ENCODE measurements at regions not wholly inside any gene's neighbourhood (a gene's known extent, or its start where the extent isn't known, plus 50 kb on each side); places are given as distances from the start of the nearest gene placed in this dataset.

GRCh38 chr2:121873864-121874263 lies 118.4 kb downstream of the TSN start:
- Histone ChIP-seq H3K36me3 (ENCODE audit: control insufficient read depth, insufficient read depth, low read length) (no peaks in the 10 kb centered on the region), H3K27ac (ENCODE audit: extremely low read depth, low read depth, low read length) (no peak overlapping the region), H3K9me3 (replicated peaks; ENCODE audit: control insufficient read depth, insufficient read depth, low read depth, low read length) (no peaks in the 10 kb centered on the region), H3K9ac (ENCODE audit: insufficient read depth in 1 of 2, low read depth in 2 of 2, low read length in 2 of 2) (no peak overlapping the region), H3K9me1 (ENCODE audit: control insufficient read depth, insufficient read depth, low read length) (no peaks in the 10 kb centered on the region), H3K4me3 (no peak overlapping the region), H3K27me3 (ENCODE audit: control insufficient read depth in 2 of 2, insufficient read depth in 2 of 2, low read length in 2 of 2) (peaks cover 0 to 16% of the 10 kb centered on the region in 2 experiments; a peak in 3 of 5 replicates), H3K4me2 (ENCODE audit: insufficient read depth, low read length) (no peak overlapping the region), H4K20me1 (replicated peaks; ENCODE audit: control insufficient read depth, insufficient read depth, low read length) (no peaks in the 10 kb centered on the region), H3K4me1 (replicated peaks in 1 of 2; ENCODE audit: control insufficient read depth in 2 of 2, insufficient read depth in 2 of 2, low read length in 2 of 2) (no peaks in the 10 kb centered on the region), H3K79me2 (ENCODE audit: control insufficient read depth, insufficient read depth, low read length) (no peaks in the 10 kb centered on the region), H2AFZ (ENCODE audit: low read depth, low read length) (no peak overlapping the region)
- POLR2A ChIA-PET: no interaction called here
- CTCF ChIA-PET (ENCODE audit: low intra/inter-chr PET ratio): no interaction called here
- intact Hi-C loops (cut with micrococcal nuclease): no loop called here
- 1% methylated on average over 6 of the region's 7 CpGs for WGBS (ENCODE audit: insufficient coverage, low coverage, missing lambda C conversion rate)
- no peak for TF ChIP-seq ELF1 (tag; IDR thresholded peaks at IDR 0.05)
- no peak for TF ChIP-seq ZFP30 (CRISPR knock-in tag; IDR thresholded peaks at IDR 0.05; ENCODE audit: borderline replicate concordance)
- no peak for TF ChIP-seq ZMIZ1 (IDR thresholded peaks at IDR 0.05; ENCODE audit: low read depth in 2 of 2, low read length in 2 of 2)
- no peak for TF ChIP-seq KHSRP (IDR thresholded peaks at IDR 0.05)
- no peak for TF ChIP-seq ZFP36 (IDR thresholded peaks at IDR 0.05; ENCODE audit: low read depth, low read length, partially characterized antibody)
- TF ChIP-seq GABPB1 (CRISPR knock-in tag; IDR thresholded peaks at IDR 0.05): no peak
- BruUV-seq (replicated peaks): no TSS peak
- no peak for ATAC-seq
- in situ Hi-C loops (cut with MboI): no loop called here
- no peak for FAIRE-seq
- no peak for DNase-seq (ENCODE audit: extremely low read depth in 1 of 4, low spot score in 3 of 4)
